HCT116 (cell line): ENCODE measurements at regions not wholly inside any gene's neighbourhood (a gene's known extent, or its start where the extent isn't known, plus 50 kb on each side); places are given as distances from the start of the nearest gene placed in this dataset.

Source experiments
- ATAC-seq: fragments of 200-7000 bp; cut with Tn5 transposase; 2 replicates; pipeline ENCODE4 v1.9.1; 2020; ENCODE audit warnings: mild to moderate bottlenecking, moderate library complexity
- BruUV-seq: library from RNA; stranded (reverse); fragments of 400-500 nt; replicated peaks from 2 replicates; lab custom pipeline; 2021; lab: Mats Ljungman, UMichigan
- CTCF ChIA-PET: fragments of 300-600 bp; sonication (Branson Sonifier 250); formaldehyde crosslinking; loops from one replicate; lab custom pipeline; 2021; ENCODE audit warnings: antibody characterized with exemption; lab: Charles Lee
- POLR2A ChIA-PET: fragments of 300-600, 350-600 bp; sonication (Branson Sonifier 250); formaldehyde crosslinking; loops from one replicate; lab custom pipeline; 2021; ENCODE audit warnings: antibody characterized with exemption; lab: Charles Lee
- RAD21 ChIA-PET, 2 experiments: fragments of 300-600 bp; sonication (Branson Sonifier 250); formaldehyde crosslinking; loops; one replicate each; lab custom pipeline; 2023; ENCODE audit warnings: low total read pairs in 2 of 2; ENCODE audit not compliant: uncharacterized antibody in 2 of 2, unreplicated experiment in 2 of 2, low non-redundant PET in 1 of 2; lab: Charles Lee
- DNase-seq: peaks from one replicate; pipeline ENCODE4 v3.0.0-alpha.2; 2010; ENCODE audit warnings: low read depth, low spot score
- H2AFZ ChIP-seq: fragments of 200-600 bp; shearing (Covaris generic), sonication (generic); 2 replicates; pipeline ENCODE4 v1.6.1; 2017; ENCODE audit warnings: low read depth, mixed run types, mixed read lengths, antibody characterized with exemption, low read length; ENCODE audit not compliant: poor library complexity, severe bottlenecking
- H3K27ac ChIP-seq: 2 replicates; pipeline ENCODE4 v1.5.1; 2012; ENCODE audit warnings: low read depth, low read length
- H3K27me3 ChIP-seq: fragments of 200-600 bp; sonication (generic); 2 replicates; pipeline ENCODE4 v1.6.1; 2016; ENCODE audit warnings: mixed run types, low read length, mixed read lengths; ENCODE audit not compliant: insufficient read depth
- H3K36me3 ChIP-seq, 2 experiments: fragments of 200-500 bp in 1 of 2; fragments of 200-600 bp in 1 of 2; sonication (Bioruptor generic) in 1 of 2; sonication (generic) in 1 of 2; 2 replicates each; pipeline versions ENCODE4 v1.5.1 to v1.6.1; 2014 to 2016; ENCODE audit warnings: low read length in 2 of 2, inconsistent platforms in 1 of 2, mixed read lengths in 1 of 2, mixed run types in 1 of 2; ENCODE audit not compliant: insufficient read depth in 2 of 2, control insufficient read depth in 1 of 2
- H3K4me1 ChIP-seq, 2 experiments: fragments of 200-600 bp in 1 of 2; sonication (generic) in 1 of 2; 2 replicates each; pipeline versions ENCODE4 v1.5.1 to v1.6.1; 2012 to 2017; ENCODE audit warnings: low read length in 2 of 2, inconsistent platforms in 1 of 2, mild to moderate bottlenecking in 1 of 2, mixed read lengths in 1 of 2, mixed run types in 1 of 2, moderate library complexity in 1 of 2; ENCODE audit not compliant: insufficient read depth in 2 of 2, control insufficient read depth in 1 of 2
- H3K4me2 ChIP-seq: fragments of 200-600 bp; sonication (generic); 2 replicates; pipeline ENCODE4 v1.6.1; 2017; ENCODE audit warnings: mixed run types, low read length, mixed read lengths
- H3K4me3 ChIP-seq, 2 experiments: fragments of 200-600 bp in 1 of 2; sonication (generic) in 1 of 2; replicated peaks in 1 of 2; 2 replicates each; pipeline ENCODE4 v1.5.1; 2011 to 2016; ENCODE audit warnings: low read length in 2 of 2, control low read depth in 1 of 2, low read depth in 1 of 2, mild to moderate bottlenecking in 1 of 2, mixed read lengths in 1 of 2, mixed run types in 1 of 2
- H3K79me2 ChIP-seq: fragments of 200-600 bp; sonication (generic); 2 replicates; pipeline ENCODE4 v1.6.1; 2017; ENCODE audit warnings: mild to moderate bottlenecking, mixed run types, low read length, moderate library complexity, mixed read lengths; ENCODE audit not compliant: insufficient read depth
- H3K9ac ChIP-seq: fragments of 200-600 bp; sonication (generic); 2 replicates; pipeline ENCODE4 v1.6.1; 2016; ENCODE audit warnings: low read length, mixed read lengths
- H3K9me2 ChIP-seq: fragments of 200-600 bp; sonication (generic), shearing (Covaris generic); 2 replicates; pipeline ENCODE4 v1.6.1; 2017; ENCODE audit warnings: mixed run types, mild to moderate bottlenecking, moderate library complexity; ENCODE audit not compliant: insufficient read depth
- H3K9me3 ChIP-seq, 2 experiments: fragments of 200-500 bp in 1 of 2; fragments of 200-600 bp in 1 of 2; sonication (Bioruptor generic) in 1 of 2; sonication (generic) in 1 of 2; 2 replicates each; pipeline ENCODE4 v1.6.1; 2014 to 2017; ENCODE audit warnings: low read length in 2 of 2, mixed read lengths in 2 of 2, inconsistent platforms in 1 of 2, low read depth in 1 of 2, mild to moderate bottlenecking in 1 of 2, mixed run types in 1 of 2, moderate library complexity in 1 of 2; ENCODE audit not compliant: control insufficient read depth in 1 of 2, insufficient read depth in 1 of 2
- H4K20me1 ChIP-seq: fragments of 200-600 bp; sonication (generic), shearing (Covaris generic); 2 replicates; pipeline ENCODE4 v1.6.1; 2017; ENCODE audit warnings: mixed run types, mild to moderate bottlenecking, moderate library complexity; ENCODE audit not compliant: insufficient read depth
- ATF3 ChIP-seq: IDR thresholded peaks from 2 replicates; pipeline ENCODE4 v1.6.1; 2012
- EGR1 ChIP-seq: IDR thresholded peaks from 2 replicates; pipeline ENCODE4 v1.6.1; 2012; ENCODE audit warnings: low read depth
- EZH2 ChIP-seq: fragments of 200-600 bp; sonication (generic); IDR thresholded peaks from 2 replicates; pipeline ENCODE4 v1.6.1; 2017; ENCODE audit warnings: antibody characterized with exemption, mixed run types
- FOSL1 ChIP-seq: IDR thresholded peaks from 2 replicates; pipeline ENCODE4 v1.6.1; 2012; ENCODE audit warnings: low read depth
- POLR2A ChIP-seq: IDR thresholded peaks from 2 replicates; pipeline ENCODE4 v1.7.0; 2011; ENCODE audit warnings: borderline replicate concordance; ENCODE audit not compliant: insufficient read depth, insufficient read length; ENCODE audit errors: extremely low read depth
- RAD21 ChIP-seq: IDR thresholded peaks from 2 replicates; pipeline ENCODE4 v1.6.1; 2012; ENCODE audit warnings: low read depth, mild to moderate bottlenecking
- TCF7L2 ChIP-seq: IDR thresholded peaks from 2 replicates; pipeline ENCODE4 v1.7.0; 2011; ENCODE audit warnings: borderline replicate concordance, inconsistent platforms; ENCODE audit not compliant: insufficient read depth, insufficient read length; ENCODE audit errors: extremely low read depth
- YY1 ChIP-seq: IDR thresholded peaks from 2 replicates; pipeline ENCODE4 v1.6.1; 2011; ENCODE audit warnings: low read length, low read depth, moderate library complexity, mild to moderate bottlenecking; ENCODE audit not compliant: insufficient replicate concordance; ENCODE audit errors: extremely low read depth
- ZFX ChIP-seq: fragments of 450-650 bp; IDR thresholded peaks from 2 replicates; pipeline ENCODE4 v1.6.1; 2017
- intact Hi-C: fragments of 100-400 bp; cut with micrococcal nuclease; formaldehyde crosslinking; loops from 2 replicates; pipeline ENCODE4 v1.10.0; 2022
- TF ChIP-seq, protein P1 (sequence below): IDR thresholded peaks from 2 replicates; pipeline ENCODE4 v1.6.1; 2011; ENCODE audit warnings: mild to moderate bottlenecking, low read length, moderate library complexity; ENCODE audit not compliant: insufficient replicate concordance; ENCODE audit errors: extremely low read depth

DNA sequence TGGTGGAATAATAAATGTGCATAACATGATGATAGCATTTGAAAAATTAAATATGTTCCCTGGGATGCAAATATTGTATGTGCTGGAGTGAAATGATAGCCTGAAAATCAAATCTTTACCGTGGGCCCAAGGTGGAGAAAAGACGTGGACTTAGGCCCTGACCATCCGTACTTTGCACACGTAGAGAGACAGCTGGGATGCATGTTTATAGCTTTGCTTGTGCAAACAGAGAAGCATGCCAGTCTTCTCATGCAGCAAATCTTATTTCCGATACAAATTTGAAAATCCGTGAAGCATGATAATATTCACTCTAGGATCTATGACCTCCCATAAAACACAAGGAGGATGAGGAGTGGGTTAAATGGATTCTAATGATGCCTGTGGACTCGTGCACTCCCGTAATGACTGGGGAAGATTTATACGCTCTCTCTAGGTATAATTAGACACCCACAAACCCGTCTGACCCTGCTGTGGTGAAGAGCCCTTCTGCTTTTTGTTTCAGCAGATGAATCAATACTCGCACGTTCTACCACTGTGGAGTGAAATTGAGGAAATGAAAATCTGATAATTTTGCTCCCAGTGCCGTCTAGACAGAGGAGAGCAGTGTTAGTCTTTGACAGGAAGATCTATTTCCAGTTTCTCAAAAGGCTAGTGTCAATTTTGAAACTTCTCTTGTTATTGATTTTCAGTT, 810.3 kb upstream of the SALL3 start:
- Histone ChIP-seq H3K4me2 (no peak overlapping the region), H3K27me3 (no peaks in the 10 kb centered on the region), H3K27ac (no peak overlapping the region), H3K36me3 (no peaks in the 10 kb centered on the region), H3K79me2 (no peaks in the 10 kb centered on the region), H4K20me1 (no peaks in the 10 kb centered on the region), H3K9me3 (peaks cover 11% of the 10 kb centered on the region in 2 experiments; a peak in 2 of 4 replicates), H3K4me3 (no peak overlapping the region), H3K9ac (no peak overlapping the region), H3K4me1 (no peaks in the 10 kb centered on the region), H3K9me2 (no peaks in the 10 kb centered on the region), H2AFZ (no peak overlapping the region)
- POLR2A ChIA-PET: no interaction called here
- BruUV-seq: no TSS peak
- DNase-seq: no peak
- CTCF ChIA-PET: no interaction called here
- RAD21 ChIA-PET: no interaction called here
- intact Hi-C loops: no loop called here
- TF ChIP-seq TCF7L2 (no peak), ATF3 (no peak), EZH2 (no peak), ZFX (no peak), EGR1 (no peak), POLR2A (no peak), FOSL1 (no peak), RAD21 (no peak), YY1 (no peak)
- TF ChIP-seq, protein P1, sequence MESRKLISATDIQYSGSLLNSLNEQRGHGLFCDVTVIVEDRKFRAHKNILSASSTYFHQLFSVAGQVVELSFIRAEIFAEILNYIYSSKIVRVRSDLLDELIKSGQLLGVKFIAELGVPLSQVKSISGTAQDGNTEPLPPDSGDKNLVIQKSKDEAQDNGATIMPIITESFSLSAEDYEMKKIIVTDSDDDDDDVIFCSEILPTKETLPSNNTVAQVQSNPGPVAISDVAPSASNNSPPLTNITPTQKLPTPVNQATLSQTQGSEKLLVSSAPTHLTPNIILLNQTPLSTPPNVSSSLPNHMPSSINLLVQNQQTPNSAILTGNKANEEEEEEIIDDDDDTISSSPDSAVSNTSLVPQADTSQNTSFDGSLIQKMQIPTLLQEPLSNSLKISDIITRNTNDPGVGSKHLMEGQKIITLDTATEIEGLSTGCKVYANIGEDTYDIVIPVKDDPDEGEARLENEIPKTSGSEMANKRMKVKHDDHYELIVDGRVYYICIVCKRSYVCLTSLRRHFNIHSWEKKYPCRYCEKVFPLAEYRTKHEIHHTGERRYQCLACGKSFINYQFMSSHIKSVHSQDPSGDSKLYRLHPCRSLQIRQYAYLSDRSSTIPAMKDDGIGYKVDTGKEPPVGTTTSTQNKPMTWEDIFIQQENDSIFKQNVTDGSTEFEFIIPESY: no peak
- ATAC-seq: no peak
